ENCODE measurements at regions not wholly inside any gene's neighbourhood (a gene's known extent, or its start where the extent isn't known, plus 50 kb on each side); places are given as distances from the start of the nearest gene placed in this dataset.

DNA sequence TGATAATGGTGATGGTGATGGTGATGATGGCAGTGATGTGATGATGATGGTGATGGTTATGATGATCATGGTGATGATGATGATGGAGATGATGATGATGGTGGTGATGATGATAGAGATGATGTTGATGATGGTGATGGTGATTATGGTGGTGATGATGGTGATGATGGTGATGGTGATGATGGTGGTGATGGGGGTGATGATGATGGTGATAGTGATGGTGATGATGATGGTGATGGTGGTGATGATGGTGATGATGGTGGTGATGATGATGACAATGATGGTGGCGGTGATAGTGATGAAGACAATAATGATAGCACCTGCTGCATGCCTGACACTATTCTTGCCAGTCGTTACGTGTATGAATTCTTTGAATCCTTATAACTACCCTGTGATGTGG lies 317.9 kb upstream of the AJAP1 start:
- Histone ChIP-seq H3K4me3 (ENCODE audit: low read depth, low read length) (no peak overlapping the region), H3K36me3 (replicated peaks) (no peaks in the 10 kb centered on the region), H3K27me3 (replicated peaks) (no peaks in the 10 kb centered on the region), H3K27ac (no peak overlapping the region)
- TF ChIP-seq, protein P1, sequence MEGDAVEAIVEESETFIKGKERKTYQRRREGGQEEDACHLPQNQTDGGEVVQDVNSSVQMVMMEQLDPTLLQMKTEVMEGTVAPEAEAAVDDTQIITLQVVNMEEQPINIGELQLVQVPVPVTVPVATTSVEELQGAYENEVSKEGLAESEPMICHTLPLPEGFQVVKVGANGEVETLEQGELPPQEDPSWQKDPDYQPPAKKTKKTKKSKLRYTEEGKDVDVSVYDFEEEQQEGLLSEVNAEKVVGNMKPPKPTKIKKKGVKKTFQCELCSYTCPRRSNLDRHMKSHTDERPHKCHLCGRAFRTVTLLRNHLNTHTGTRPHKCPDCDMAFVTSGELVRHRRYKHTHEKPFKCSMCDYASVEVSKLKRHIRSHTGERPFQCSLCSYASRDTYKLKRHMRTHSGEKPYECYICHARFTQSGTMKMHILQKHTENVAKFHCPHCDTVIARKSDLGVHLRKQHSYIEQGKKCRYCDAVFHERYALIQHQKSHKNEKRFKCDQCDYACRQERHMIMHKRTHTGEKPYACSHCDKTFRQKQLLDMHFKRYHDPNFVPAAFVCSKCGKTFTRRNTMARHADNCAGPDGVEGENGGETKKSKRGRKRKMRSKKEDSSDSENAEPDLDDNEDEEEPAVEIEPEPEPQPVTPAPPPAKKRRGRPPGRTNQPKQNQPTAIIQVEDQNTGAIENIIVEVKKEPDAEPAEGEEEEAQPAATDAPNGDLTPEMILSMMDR (IDR thresholded peaks at IDR 0.05; ENCODE audit: low read depth, low read length, missing control alignments): no peak
- DNase-seq: no peak
- in situ Hi-C loops (cut with HindIII; ENCODE audit: low pct_ligation_motif_present, low sequenced_read_pairs): no loop called here

DNA sequence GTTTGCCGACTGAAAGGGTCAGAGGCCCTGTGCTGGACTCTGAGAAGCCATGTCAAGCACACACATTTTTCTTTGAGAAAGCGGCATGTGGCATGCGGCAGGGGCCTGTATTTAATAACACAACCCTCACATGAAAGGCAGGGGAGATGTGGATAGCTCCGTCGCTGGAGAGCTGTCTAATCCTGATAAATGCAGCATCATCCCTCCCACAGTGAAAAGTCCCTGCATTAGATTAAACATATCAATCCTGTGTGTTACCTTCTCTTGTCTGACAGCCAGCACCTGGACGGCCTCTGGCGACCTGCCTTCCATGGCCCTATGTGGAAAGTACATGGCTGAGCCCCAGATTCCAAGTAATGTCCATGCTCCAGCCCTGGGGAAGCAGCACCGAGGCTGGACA lies 313.0 kb upstream of the AJAP1 start:
- in situ Hi-C loops (cut with HindIII; ENCODE audit: low pct_ligation_motif_present, low sequenced_read_pairs): no loop called here
- no peak for DNase-seq

DNA sequence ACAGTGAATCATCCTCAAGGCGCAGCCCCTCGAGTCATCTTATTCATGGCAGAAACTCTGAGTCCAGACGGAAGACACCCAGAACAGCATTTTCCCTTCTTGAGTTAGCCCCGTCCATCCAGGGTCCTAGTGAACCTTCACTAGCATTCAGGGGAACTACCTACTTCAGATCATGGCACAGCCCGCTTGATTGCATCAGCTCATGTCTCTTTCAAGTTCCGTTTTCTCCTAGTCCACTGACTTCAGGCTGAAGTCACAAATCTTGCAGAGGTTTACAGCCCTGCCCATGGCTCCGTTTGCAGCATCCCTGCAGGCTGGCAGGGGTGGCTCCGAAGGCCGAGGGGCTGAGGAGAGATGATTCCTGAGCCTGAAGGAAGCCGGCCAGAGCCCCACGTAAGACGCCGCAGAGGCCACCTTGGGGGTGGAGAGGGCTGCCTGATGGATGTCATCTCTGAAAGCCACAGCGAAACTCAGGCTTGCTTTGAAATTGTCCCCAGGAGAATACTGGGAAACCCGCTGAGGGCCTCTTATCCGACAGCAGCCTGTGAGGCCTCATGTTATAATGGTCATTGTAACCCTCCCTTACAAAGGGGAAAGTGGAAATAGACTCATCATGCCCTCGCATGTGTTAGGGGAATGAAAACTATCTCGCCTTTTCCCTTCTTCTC lies 310.2 kb upstream of the AJAP1 start:
- no peak overlapping the region for H3K4me3 ChIP-seq (ENCODE audit: low read depth, low read length)
- DNase-seq: no peak
- H3K36me3 ChIP-seq (replicated peaks): no peaks in the 10 kb centered on the region
- in situ Hi-C loops (cut with HindIII; ENCODE audit: low pct_ligation_motif_present, low sequenced_read_pairs): no loop called here
- H3K27me3 ChIP-seq (replicated peaks): no peaks in the 10 kb centered on the region
- H3K27ac ChIP-seq: no peak overlapping the region
- TF ChIP-seq, protein P1 (IDR thresholded peaks at IDR 0.05; ENCODE audit: low read depth, low read length, missing control alignments): no peak

More for the DNA sequence above, 313.0 kb upstream of the AJAP1 start:
- H3K27me3 ChIP-seq (replicated peaks): no peaks in the 10 kb centered on the region
- TF ChIP-seq, protein P1 (IDR thresholded peaks at IDR 0.05; ENCODE audit: low read depth, low read length, missing control alignments): no peak
- H3K36me3 ChIP-seq (replicated peaks): no peaks in the 10 kb centered on the region
- no peak overlapping the region for H3K4me3 ChIP-seq (ENCODE audit: low read depth, low read length)
- H3K27ac ChIP-seq: no peak overlapping the region

DNA sequence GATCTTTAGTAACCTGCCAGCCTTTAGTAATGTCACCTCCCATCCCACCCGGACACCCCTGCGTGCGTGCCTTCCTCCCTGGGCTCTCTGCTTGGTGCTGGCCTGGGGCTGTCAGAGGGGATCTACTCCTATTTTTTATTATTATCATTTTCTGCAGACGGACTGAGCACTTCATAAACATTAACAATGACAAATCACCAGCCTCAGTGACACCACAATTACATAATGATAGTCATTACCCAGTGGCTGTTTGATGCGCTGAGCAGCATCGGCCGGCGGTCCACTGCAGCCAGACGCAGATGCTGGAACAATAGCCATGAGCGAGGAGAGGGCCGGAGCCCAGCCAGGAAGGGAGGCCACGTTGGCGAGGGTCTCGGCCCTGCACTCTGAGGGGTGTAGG lies 309.3 kb upstream of the AJAP1 start:
- H3K27me3 ChIP-seq (replicated peaks): no peaks in the 10 kb centered on the region
- no peak overlapping the region for H3K27ac ChIP-seq
- H3K4me3 ChIP-seq (ENCODE audit: low read depth, low read length): no peak overlapping the region
- in situ Hi-C loops (cut with HindIII; ENCODE audit: low pct_ligation_motif_present, low sequenced_read_pairs): no loop called here
- no peak for DNase-seq
- H3K36me3 ChIP-seq (replicated peaks): no peaks in the 10 kb centered on the region
- TF ChIP-seq, protein P1 (IDR thresholded peaks at IDR 0.05; ENCODE audit: low read depth, low read length, missing control alignments): no peak

DNA sequence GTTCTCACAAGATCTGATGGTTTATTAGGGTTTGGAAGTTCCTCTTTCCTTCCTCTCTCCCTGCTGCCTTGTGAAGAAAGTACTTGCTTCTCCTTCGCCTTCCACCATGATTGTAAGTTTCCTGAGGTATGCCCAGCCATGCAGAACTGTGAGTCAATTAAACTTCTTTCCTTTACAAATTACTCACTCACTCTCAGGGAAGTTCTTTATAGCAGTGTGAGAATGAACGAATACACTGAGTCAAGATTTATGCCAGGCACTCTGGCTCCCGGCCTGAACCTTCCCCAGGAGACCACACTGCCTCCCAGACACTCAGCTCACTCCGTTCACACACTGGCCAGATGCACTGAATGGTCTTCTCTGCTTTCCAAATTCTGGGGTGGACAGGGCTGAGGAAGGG lies 308.3 kb upstream of the AJAP1 start:
- TF ChIP-seq, protein P1 (IDR thresholded peaks at IDR 0.05; ENCODE audit: low read depth, low read length, missing control alignments): no peak
- H3K27ac ChIP-seq: no peak overlapping the region
- DNase-seq: no peak
- in situ Hi-C loops (cut with HindIII; ENCODE audit: low pct_ligation_motif_present, low sequenced_read_pairs): no loop called here
- H3K27me3 ChIP-seq (replicated peaks): no peaks in the 10 kb centered on the region
- H3K4me3 ChIP-seq (ENCODE audit: low read depth, low read length): no peak overlapping the region
- no peaks in the 10 kb centered on the region for H3K36me3 ChIP-seq (replicated peaks)

DNA sequence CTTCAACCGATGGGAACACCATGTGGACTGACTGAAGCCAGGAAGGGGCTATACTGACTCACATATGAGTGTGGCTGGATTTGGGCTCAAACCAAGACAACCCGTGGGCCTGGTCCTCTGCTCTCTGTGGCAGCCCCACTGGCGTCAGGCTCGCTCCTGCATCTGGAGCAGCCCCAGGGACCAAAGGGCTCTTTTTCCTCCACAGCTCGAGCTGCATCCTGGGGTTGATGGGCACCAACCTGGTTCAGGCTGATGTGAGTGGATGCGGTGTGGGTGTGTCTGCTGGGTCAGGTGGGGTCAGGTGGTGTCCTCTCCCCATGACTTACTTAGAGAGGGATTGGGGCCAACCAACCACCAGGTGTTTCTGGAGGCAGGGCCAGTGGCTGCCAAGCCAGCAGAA lies 303.0 kb upstream of the AJAP1 start:
- H3K36me3 ChIP-seq (replicated peaks): no peaks in the 10 kb centered on the region
- H3K27ac ChIP-seq: no peak overlapping the region
- in situ Hi-C loops (cut with HindIII; ENCODE audit: low pct_ligation_motif_present, low sequenced_read_pairs): no loop called here
- H3K27me3 ChIP-seq (replicated peaks): no peaks in the 10 kb centered on the region
- no peak overlapping the region for H3K4me3 ChIP-seq (ENCODE audit: low read depth, low read length)
- TF ChIP-seq, protein P1 (IDR thresholded peaks at IDR 0.05; ENCODE audit: low read depth, low read length, missing control alignments): no peak
- DNase-seq: no peak

All from brain microvascular endothelial cell (primary cell).